SK-N-MC (cell line): ENCODE measurements at regions not wholly inside any gene's neighbourhood (a gene's known extent, or its start where the extent isn't known, plus 50 kb on each side); places are given as distances from the start of the nearest gene placed in this dataset.

Source experiments
- DNase-seq: peaks from one replicate; pipeline ENCODE4 v3.0.0-alpha.2; 2011; ENCODE audit warnings: low read depth, low spot score
- H3K27ac ChIP-seq: fragments of 200-600 bp; sonication (generic); 2 replicates; pipeline ENCODE4 v1.5.1; 2016; ENCODE audit warnings: mixed run types
- H3K36me3 ChIP-seq: fragments of 200-600 bp; sonication (generic); 2 replicates; pipeline ENCODE4 v1.6.1; 2017; ENCODE audit warnings: antibody characterized with exemption, low read length, mixed read lengths; ENCODE audit not compliant: insufficient read depth
- H3K4me3 ChIP-seq: fragments of 200-600 bp; sonication (generic); 2 replicates; pipeline ENCODE4 v1.5.1; 2016
- H3K9ac ChIP-seq: fragments of 200-600 bp; sonication (generic); 2 replicates; pipeline ENCODE4 v1.8.0; 2017; ENCODE audit warnings: mixed run types, mixed read lengths; ENCODE audit not compliant: insufficient read length
- H3K9me3 ChIP-seq: fragments of 200-600 bp; sonication (generic); 2 replicates; pipeline ENCODE4 v1.6.1; 2017; ENCODE audit warnings: low read depth, mild to moderate bottlenecking, antibody characterized with exemption, low read length, moderate library complexity, mixed read lengths
- EZH2 ChIP-seq: fragments of 200-600 bp; sonication (generic); IDR thresholded peaks from one replicate; pipeline ENCODE4 v1.6.1; 2017; ENCODE audit warnings: antibody characterized with exemption
- FOXP2 ChIP-seq: optimal IDR thresholded peaks from 2 replicates; pipeline ENCODE3; 2011; ENCODE audit warnings: mild to moderate bottlenecking, moderate library complexity; ENCODE audit not compliant: insufficient read depth; ENCODE audit errors: extremely low read length, control extremely low read depth
- POLR2AphosphoS5 ChIP-seq: IDR thresholded peaks from 2 replicates; pipeline ENCODE4 v1.6.1; 2012; ENCODE audit warnings: mild to moderate bottlenecking, low read depth, low read length, borderline replicate concordance

- Histone ChIP-seq H3K36me3 (no peaks in the 10 kb centered on the region), H3K4me3 (no peak overlapping the region), H3K9me3 (no peaks in the 10 kb centered on the region), H3K27ac (no peak overlapping the region), H3K9ac (no peak overlapping the region)
- no peak for DNase-seq
- TF ChIP-seq POLR2AphosphoS5 (no peak), FOXP2 (no peak), EZH2 (no peak)
These were observed 710.6 kb upstream of the FANCL start for GRCh38 chr2:58951722-58952121.

GRCh38 chr2:58950795-58951462 lies 709.8 kb upstream of the FANCL start:
- Histone ChIP-seq H3K9me3 (no peaks in the 10 kb centered on the region), H3K9ac (no peak overlapping the region), H3K27ac (no peak overlapping the region), H3K36me3 (no peaks in the 10 kb centered on the region), H3K4me3 (no peak overlapping the region)
- no peak for TF ChIP-seq POLR2AphosphoS5
- no peak for TF ChIP-seq EZH2
- no peak for TF ChIP-seq FOXP2
- DNase-seq, result no peak

GRCh38 chr2:58939388-58939787 lies 698.3 kb upstream of the FANCL start:
- Histone ChIP-seq H3K36me3 (no peaks in the 10 kb centered on the region), H3K27ac (no peak overlapping the region), H3K9ac (no peak overlapping the region), H3K4me3 (no peak overlapping the region), H3K9me3 (no peaks in the 10 kb centered on the region)
- TF ChIP-seq POLR2AphosphoS5 (no peak), FOXP2 (no peak), EZH2 (no peak)
- no peak for DNase-seq

- H3K36me3 ChIP-seq, result no peaks in the 10 kb centered on the region
- TF ChIP-seq POLR2AphosphoS5 (no peak), EZH2 (no peak), FOXP2 (no peak)
- no peak overlapping the region for H3K27ac ChIP-seq
- H3K4me3 ChIP-seq, result no peak overlapping the region
- no peak for DNase-seq
- H3K9ac ChIP-seq, result no peak overlapping the region
- no peaks in the 10 kb centered on the region for H3K9me3 ChIP-seq
These were observed 697.9 kb upstream of the FANCL start for GRCh38 chr2:58938988-58939387.

- Histone ChIP-seq H3K9me3 (no peaks in the 10 kb centered on the region), H3K9ac (no peak overlapping the region), H3K36me3 (no peaks in the 10 kb centered on the region), H3K27ac (no peak overlapping the region), H3K4me3 (no peak overlapping the region)
- TF ChIP-seq POLR2AphosphoS5, result no peak
- TF ChIP-seq FOXP2, result no peak
- no peak for TF ChIP-seq EZH2
- DNase-seq, result no peak
These were observed 691.7 kb upstream of the FANCL start for GRCh38 chr2:58932801-58933200.

- TF ChIP-seq EZH2 (no peak), POLR2AphosphoS5 (no peak), FOXP2 (no peak)
- Histone ChIP-seq H3K9me3 (no peaks in the 10 kb centered on the region), H3K4me3 (no peak overlapping the region), H3K27ac (no peak overlapping the region), H3K9ac (no peak overlapping the region), H3K36me3 (no peaks in the 10 kb centered on the region)
- DNase-seq, result no peak
These were observed 689.4 kb upstream of the FANCL start for GRCh38 chr2:58930537-58930936.

- Histone ChIP-seq H3K4me3 (no peak overlapping the region), H3K36me3 (no peaks in the 10 kb centered on the region), H3K9ac (no peak overlapping the region), H3K27ac (no peak overlapping the region), H3K9me3 (no peaks in the 10 kb centered on the region)
- TF ChIP-seq EZH2 (no peak), POLR2AphosphoS5 (no peak), FOXP2 (no peak)
- no peak for DNase-seq
These were observed 687.8 kb upstream of the FANCL start for GRCh38 chr2:58928973-58929372.

- Histone ChIP-seq H3K9ac (no peak overlapping the region), H3K27ac (no peak overlapping the region), H3K36me3 (no peaks in the 10 kb centered on the region), H3K9me3 (no peaks in the 10 kb centered on the region), H3K4me3 (no peak overlapping the region)
- no peak for DNase-seq
- TF ChIP-seq EZH2 (no peak), POLR2AphosphoS5 (no peak), FOXP2 (no peak)
These were observed 687.3 kb upstream of the FANCL start for GRCh38 chr2:58928391-58928790.

- H3K9ac ChIP-seq, result no peak overlapping the region
- DNase-seq, result no peak
- no peaks in the 10 kb centered on the region for H3K9me3 ChIP-seq
- no peak overlapping the region for H3K27ac ChIP-seq
- TF ChIP-seq FOXP2 (no peak), POLR2AphosphoS5 (no peak), EZH2 (no peak)
- no peak overlapping the region for H3K4me3 ChIP-seq
- H3K36me3 ChIP-seq, result no peaks in the 10 kb centered on the region
These were observed 685.0 kb upstream of the FANCL start for GRCh38 chr2:58926112-58926511.
